NCI-H524 (cell line): ENCODE measurements at regions not wholly inside any gene's neighbourhood (a gene's known extent, or its start where the extent isn't known, plus 50 kb on each side); places are given as distances from the start of the nearest gene placed in this dataset.

ENCODE experiments used
- DNase-seq, 2 experiments: peaks; one replicate each; lab custom pipeline; 2025; lab: John Stamatoyannopoulos, UW

GRCh38 chr5:23084815-23085214, 231.7 kb upstream of the CDH12 start:
- DNase-seq: peak; percentile 15 to 65

DNA sequence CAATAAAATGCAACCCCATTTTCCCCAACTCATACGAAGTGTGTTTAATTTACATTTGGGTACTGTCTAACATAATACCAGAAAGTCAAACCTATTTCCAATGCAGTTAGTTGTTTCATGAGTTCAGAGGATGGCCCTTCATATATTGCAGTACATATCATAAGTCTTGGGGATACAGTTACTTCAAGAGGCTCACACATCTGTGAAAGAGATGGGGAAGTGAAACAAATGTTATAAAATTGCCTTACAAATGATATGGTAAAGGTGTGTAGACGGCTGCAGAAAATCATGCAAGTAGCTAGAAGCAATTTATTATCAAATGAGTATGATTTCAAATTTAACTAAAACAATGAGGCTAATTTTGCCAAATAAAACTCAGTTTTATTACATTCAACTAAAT, 219.0 kb upstream of the CDH12 start:
- DNase-seq: peak in 1 of 2 experiments; percentile 76

DNA sequence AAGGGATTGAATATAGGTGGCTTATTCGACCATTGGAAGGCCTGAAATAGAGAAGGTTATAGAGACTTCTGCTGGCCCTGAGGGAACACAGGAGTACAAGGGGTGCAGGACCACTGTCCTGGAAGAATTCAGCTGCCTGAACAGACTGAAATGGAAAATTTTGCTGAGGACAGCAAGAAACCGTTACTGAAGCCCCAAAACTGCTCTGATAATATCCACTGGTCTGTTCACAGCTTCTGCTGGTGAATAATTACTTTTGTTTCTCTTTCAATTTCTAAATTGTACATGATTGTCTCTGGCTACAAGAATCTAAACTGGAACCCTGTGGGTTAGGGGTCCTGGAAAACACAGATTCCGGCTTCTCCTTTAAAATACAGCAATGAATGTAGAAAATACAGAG, 218.5 kb upstream of the CDH12 start:
- DNase-seq: no peak

- DNase-seq: no peak
Observed at GRCh38 chr5:23064710-23065109, 211.6 kb upstream of the CDH12 start.

- no peak for DNase-seq
Observed at GRCh38 chr5:23053846-23054245, 200.7 kb upstream of the CDH12 start.

DNA sequence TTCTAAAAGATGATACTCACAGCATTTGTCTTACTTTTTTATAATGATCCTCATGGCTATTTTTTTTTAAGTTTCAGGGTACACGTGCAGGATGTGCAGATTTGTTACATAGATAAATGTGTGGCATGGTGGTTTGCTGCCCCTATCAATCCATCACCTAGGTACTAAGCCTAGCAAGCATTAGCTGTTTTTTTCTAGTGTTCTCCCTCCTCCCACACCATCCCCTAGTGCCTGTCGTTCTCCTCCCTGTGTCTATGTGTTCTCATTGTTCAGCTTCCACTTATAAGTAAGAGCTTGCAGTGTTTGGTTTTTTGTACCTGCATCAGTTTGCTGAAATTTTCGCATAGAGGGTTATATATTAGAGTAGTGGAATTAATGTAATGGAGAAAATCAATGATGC, 189.1 kb upstream of the CDH12 start:
- DNase-seq: no peak

DNA sequence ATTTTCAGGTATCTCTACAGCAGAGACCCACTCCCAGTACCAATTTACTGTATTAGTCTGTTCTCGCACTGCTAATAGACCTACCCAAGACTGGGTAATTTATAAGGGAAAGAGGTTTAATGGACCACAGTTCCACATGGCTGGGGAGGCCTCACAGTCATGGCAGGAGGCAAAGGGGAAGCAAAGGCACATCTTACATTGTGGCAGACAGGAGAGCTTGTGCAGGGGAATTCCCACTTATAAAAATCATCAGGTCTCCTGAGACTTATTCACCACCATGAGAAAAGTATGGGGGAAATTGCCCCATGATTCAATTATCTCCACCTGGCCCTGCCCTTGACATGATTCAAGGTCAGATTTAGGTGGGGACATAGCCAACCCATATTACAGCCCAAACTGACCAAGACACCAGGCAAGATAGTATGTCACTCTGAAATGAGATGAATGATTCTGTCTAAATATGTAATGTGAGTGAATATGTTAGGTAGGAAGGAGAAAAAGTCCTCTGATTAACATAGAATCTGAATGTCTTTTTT, 182.5 kb upstream of the CDH12 start:
- DNase-seq: no peak

DNA sequence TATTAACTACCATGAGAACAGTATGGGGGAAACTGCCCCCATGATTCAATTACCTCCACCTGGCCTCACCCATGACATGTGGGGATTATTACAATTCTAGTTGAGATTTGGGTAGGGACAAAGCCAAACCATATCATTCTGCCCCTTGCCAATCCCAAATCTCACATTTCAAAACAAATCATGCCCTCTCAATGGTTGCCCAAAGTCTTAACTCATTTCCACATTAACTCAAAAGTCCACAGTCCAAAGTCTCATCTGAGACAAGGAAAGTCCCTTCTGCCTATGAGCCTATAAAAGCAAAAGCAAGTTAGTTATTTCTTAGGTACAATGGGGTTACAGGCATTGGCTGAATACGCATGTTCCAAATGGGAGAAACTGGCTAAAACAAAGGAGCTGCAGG, 180.7 kb upstream of the CDH12 start:
- DNase-seq: no peak

DNA sequence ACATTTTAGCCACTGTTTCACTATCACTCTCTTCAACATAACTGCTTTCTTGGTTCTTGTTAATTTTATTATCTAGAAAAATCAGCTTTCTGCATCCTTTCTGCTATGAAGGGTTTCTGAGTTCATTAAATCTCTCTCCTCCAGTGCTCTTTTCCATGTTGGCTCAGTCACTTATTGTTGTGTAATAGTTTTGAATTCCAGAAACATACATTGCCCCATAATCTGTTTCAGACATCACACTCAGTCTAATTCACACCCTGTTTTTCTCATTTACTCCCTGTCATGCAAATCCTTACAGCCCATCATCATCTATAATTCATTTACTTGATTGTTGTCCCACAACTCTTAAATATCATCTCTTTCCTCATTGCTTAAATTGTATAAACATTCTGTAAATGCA, 176.1 kb upstream of the CDH12 start:
- no peak for DNase-seq

DNA sequence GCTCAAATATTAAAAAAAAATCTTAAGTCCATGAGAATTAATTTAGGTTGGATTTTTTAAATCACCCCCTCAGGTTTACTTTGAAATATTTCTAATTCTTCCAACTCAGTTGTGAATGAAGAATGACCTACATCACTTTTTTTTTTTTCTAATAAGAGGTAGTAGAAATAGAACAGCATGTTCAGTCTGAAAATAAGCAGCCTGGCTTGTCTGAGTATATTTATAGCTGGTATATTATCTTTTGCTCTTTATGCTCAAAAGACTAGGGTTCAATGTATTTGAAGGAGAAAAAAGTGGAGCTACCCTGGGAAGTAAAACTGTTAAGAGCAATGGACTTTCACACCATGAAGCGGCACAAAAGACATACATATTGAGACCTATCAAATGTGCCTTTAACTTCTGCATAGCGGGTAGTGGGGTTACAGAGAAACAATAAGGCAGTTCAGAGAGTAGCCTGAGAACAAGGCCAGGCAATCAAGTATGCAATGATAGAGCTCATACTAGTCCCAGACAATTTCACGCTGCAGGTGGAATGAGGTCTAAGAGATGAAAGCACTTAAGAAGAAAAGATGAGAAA, 175.4 kb upstream of the CDH12 start:
- no peak for DNase-seq

DNA sequence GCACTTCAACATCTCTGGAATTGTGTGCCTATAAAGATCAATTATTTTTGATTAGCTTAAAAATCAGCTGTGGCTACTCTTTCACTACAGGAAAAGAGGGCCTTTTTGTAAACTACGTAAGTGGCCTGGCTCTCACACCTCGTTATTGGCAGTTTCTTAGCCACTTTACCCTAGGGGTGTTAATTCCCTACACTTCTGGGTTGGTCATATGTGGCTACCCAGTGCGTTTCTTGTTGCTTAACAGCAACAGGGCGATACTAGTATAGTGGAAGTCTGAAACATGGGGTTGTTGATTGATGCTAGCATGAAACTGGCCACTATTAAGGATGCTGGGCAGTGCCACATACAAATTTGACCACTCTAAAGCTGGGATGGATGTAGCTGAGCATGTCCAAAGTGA, 174.7 kb upstream of the CDH12 start:
- peak in 1 of 2 experiments; percentile 20 for DNase-seq

DNA sequence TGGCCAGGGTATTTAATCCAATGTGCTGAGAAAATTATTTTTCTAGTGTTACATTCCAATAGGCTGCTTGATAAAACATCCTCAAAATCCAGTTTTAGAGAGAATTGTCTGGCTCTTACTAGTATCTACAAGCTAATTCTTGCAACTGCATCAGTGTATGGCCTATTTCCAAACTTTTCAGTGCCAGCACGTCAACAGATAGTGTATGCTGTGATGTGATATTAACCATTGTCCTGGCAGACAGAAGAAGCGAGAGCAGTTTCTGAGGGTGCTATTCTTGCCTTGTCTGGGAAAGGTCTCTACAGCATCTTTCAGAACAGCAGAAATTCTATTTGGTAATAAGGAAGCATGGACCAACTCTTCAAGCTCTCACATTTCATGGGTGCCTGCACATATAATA, 174.2 kb upstream of the CDH12 start:
- DNase-seq: no peak

GRCh38 chr5:23026252-23027170, 173.4 kb upstream of the CDH12 start:
- DNase-seq: peak; percentile 93 to 97

DNA sequence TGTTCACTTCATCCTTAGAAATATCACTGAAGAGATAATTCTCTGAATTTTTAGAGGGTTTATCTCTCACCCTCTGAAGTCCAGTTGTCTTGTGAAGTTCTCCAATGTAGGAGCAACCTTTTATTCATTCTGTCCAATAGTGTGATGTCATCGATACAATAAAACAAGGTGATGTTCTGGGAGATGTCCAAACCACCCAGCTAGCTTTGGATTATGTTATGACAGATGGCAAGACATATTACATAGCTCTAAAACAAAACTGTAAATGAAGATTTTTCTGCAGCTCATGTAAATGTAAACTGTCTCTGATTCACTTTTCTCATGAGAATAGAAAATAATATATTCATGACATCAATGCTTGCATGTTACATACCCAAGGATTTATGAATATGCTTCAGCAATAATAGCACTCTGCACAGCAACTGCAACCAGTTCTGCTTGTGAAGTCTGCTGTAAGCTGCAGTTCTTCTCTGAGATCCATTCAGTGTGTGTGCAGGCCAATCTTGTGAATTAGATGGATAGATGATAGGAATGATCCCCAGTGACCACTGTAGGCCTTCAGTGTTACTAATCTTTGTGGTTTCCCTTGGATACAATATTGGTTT, 172.6 kb upstream of the CDH12 start:
- peak in 1 of 2 experiments; percentile 39 for DNase-seq

DNA sequence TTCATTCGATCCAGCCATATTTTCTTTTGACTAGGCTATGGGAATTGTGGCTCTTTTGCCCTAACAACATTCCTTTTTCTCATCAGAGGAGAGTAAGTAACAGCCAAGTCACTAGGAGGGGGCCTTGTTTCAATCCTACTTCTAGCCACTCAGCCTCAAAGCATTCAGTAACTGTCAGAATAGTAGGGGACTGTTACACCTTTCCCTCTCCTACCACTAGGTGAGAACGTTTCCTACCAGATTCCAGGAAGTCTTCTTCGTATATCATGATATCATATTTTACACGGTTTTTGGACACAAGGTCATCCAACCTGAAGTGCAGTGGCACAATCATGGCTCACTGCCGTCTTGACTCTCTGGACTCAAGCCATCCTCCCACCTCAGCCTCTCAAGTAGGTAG, 171.3 kb upstream of the CDH12 start:
- DNase-seq: no peak

DNA sequence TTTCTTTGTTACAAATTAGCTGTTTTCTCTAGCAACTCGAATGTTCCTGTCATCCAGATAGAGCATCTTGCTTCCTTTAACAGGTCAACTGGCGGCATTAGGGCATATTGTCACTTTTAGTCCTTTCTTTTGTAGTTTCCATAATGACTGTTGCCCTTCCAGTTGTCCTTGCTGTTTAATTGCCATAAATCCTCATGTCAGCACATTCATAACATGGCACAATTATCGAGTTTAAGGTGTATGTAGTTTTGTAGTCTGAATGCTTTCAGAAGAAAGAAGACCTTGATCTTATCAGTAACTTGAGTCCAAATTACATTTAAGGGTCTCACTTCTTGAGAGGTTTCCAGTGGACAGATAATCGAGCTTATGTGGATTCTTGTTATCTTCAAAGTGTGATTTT, 161.7 kb upstream of the CDH12 start:
- DNase-seq: no peak

- peak; percentile 22 to 82 for DNase-seq
Observed at GRCh38 chr5:23014266-23014665, 161.1 kb upstream of the CDH12 start.

DNA sequence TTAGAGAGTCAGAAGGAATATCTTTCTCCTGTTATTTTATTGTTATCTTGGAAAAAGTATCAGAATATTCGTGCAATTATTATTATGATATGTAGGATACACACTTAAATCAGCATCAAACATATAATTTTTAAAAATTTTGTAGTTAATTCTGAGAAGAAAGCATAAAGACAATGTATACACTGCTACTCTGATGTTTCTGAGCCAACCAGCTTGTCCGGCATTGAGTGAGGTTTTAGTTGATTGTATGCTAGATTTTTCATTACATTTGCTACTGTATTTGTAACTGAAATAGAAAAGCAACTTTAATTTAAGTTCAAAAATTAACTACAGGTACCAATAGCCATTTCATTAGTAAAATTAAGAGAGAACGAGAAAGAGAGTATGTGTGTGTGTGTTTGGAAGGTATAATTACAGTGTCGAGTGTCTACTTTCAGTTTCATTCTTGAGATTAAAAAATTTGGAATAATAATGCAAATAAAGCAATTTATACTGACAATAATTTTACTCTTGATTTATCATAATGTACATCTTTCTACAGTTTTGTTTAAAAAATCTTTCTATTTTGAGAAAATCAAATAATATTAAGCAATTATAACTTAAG, 160.4 kb upstream of the CDH12 start:
- DNase-seq: no peak

DNA sequence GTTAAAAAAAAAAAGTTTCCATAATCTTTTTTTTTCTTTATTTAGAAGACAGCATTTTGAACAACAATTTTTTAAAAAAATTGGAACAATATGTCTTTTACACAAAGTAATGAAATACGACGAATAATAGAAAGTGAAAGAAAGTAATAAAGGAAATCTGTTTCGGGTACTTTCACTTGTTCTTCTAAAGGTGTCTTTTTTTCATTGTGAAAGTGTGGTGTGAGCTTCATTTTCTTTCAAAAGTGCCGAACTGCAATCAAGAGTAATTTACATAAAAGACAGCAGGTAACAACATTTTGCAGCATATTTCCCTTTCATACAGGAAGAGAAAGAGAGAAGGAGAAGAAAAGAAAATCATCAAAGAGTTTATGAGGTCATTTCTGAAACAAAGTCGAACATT, 159.7 kb upstream of the CDH12 start:
- no peak for DNase-seq

DNA sequence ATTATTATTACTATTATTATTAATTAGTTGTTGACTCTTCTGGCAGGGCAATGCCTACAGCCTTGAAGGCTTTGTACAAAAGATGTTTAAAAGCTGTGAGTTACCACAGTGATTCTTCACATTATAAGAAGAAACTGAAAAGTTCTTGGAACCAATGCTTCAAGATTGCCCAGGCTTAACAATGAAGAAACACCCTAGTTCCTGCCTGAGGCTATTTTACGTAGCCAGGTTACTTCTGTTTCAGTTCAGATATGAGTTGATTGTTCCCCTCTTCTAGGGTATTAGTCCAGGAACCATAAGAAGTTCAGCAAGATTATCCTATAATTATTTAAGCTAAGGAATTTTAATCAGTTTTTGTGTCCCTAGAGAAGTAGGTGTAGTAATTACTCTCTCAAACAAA, 154.6 kb upstream of the CDH12 start:
- peak in 1 of 2 experiments; percentile 7 for DNase-seq

DNA sequence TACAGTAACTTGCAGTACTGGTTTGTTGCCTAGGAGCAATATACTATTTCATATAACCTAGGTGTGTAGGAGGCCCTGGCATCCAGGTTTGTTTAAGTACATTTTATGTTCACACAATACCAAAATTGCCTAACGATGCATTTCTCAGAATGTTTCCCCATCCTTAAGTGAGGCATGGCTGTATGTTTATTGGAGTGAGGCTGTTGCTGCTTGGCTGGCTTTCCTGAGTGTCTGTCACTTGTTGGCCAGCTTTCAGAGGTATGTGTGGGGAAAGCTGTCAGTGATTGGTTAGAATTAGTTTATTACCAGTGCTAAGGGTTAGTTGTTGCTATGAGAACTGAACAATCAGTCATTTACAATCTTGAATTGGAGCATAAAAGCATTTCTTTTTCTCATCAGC, 154.1 kb upstream of the CDH12 start:
- no peak for DNase-seq

GRCh38 chr5:23001120-23001519, 148.0 kb upstream of the CDH12 start:
- no peak for DNase-seq

- no peak for DNase-seq
Observed at GRCh38 chr5:22998774-22999173, 145.6 kb upstream of the CDH12 start.
